ENCODE measurements at regions not wholly inside any gene's neighbourhood (a gene's known extent, or its start where the extent isn't known, plus 50 kb on each side); places are given as distances from the start of the nearest gene placed in this dataset.

DNA sequence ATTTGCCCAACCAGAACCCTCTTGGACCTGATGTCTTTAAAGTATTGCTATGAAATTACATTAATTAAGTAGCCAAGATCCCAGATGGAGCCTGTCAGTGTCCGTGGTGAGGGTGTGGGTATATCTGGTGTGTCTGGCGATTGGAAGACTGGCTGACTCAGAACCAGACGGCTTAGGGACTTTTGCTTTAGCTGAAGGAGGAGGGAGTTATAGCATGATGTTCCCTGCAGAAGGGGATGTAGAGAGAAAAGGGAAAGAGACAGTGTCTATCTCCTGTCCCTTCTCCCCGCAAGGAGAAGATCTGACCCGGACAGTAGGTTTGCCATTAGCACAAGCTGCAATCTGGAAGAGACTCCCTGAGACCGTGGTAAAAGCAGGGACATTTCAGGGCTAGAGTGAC is 60.6 kb downstream of the POU3F3 start:
- CTCF ChIA-PET: no interaction called here
- no peak for DNase-seq
- Histone ChIP-seq H3K79me2 (ENCODE audit: control insufficient read depth, insufficient read depth, low read length) (no peaks in the 10 kb centered on the region), H4K20me1 (ENCODE audit: control insufficient read depth, insufficient read depth, low read length, poor library complexity, severe bottlenecking) (no peaks in the 10 kb centered on the region), H3K9me3 (ENCODE audit: control extremely low read depth in 1 of 3, control insufficient read depth in 2 of 3, insufficient read depth in 1 of 3, low read length in 2 of 3) (no peaks in the 10 kb centered on the region), H3K36me3 (replicated peaks in 1 of 2; ENCODE audit: control extremely low read depth in 1 of 2, control insufficient read depth in 1 of 2, extremely low read depth in 1 of 2, insufficient read depth in 2 of 2, low read length in 1 of 2) (no peaks in the 10 kb centered on the region), H3K4me1 (ENCODE audit: control insufficient read depth in 2 of 2, insufficient read depth in 2 of 2, low read length in 2 of 2) (peaks cover 3 to 5% of the 10 kb centered on the region in 2 donors), H3K27me3 (replicated peaks in 1 of 4; ENCODE audit: control extremely low read depth in 1 of 4, control insufficient read depth in 3 of 4, insufficient read depth in 4 of 4, low read length in 3 of 4) (no peaks in the 10 kb centered on the region), H3K4me3 (ENCODE audit: control extremely low read depth in 1 of 5, extremely low read depth in 1 of 5, insufficient read depth in 1 of 5, low read depth in 2 of 5, low read length in 4 of 5) (no peak overlapping the region), H2AFZ (ENCODE audit: insufficient read depth, low read depth, low read length, poor library complexity, severe bottlenecking) (peak overlapping the region; percentile 6), H3K27ac (ENCODE audit: low read length in 2 of 2) (no peak overlapping the region), H3K4me2 (replicated peaks; ENCODE audit: low read depth, low read length, poor library complexity, severe bottlenecking) (no peak overlapping the region), H3K9ac (ENCODE audit: low read length) (no peak overlapping the region)
- Mint-ChIP-seq H3K4me1 (peaks cover 12% of the 10 kb centered on the region), H3K4me3 (no peak overlapping the region), H3K27ac (no peak overlapping the region), H3K27me3 (peaks cover 4% of the 10 kb centered on the region), H3K9me3 (ENCODE audit: insufficient read depth) (no peaks in the 10 kb centered on the region)
- TF ChIP-seq, protein P1, sequence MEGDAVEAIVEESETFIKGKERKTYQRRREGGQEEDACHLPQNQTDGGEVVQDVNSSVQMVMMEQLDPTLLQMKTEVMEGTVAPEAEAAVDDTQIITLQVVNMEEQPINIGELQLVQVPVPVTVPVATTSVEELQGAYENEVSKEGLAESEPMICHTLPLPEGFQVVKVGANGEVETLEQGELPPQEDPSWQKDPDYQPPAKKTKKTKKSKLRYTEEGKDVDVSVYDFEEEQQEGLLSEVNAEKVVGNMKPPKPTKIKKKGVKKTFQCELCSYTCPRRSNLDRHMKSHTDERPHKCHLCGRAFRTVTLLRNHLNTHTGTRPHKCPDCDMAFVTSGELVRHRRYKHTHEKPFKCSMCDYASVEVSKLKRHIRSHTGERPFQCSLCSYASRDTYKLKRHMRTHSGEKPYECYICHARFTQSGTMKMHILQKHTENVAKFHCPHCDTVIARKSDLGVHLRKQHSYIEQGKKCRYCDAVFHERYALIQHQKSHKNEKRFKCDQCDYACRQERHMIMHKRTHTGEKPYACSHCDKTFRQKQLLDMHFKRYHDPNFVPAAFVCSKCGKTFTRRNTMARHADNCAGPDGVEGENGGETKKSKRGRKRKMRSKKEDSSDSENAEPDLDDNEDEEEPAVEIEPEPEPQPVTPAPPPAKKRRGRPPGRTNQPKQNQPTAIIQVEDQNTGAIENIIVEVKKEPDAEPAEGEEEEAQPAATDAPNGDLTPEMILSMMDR (IDR thresholded peaks at IDR 0.05): no peak
- no peak for TF ChIP-seq EZH2 (IDR thresholded peaks at IDR 0.05; ENCODE audit: borderline replicate concordance, insufficient read depth, low read depth, low read length, poor library complexity, severe bottlenecking)
- intact Hi-C loops (cut with micrococcal nuclease): no loop called here
- ATAC-seq (ENCODE audit: low read depth): no peak
- POLR2A ChIA-PET: no interaction called here
- 83% methylated on average over 6 of the region's 6 CpGs for WGBS (ENCODE audit: insufficient coverage)

DNA sequence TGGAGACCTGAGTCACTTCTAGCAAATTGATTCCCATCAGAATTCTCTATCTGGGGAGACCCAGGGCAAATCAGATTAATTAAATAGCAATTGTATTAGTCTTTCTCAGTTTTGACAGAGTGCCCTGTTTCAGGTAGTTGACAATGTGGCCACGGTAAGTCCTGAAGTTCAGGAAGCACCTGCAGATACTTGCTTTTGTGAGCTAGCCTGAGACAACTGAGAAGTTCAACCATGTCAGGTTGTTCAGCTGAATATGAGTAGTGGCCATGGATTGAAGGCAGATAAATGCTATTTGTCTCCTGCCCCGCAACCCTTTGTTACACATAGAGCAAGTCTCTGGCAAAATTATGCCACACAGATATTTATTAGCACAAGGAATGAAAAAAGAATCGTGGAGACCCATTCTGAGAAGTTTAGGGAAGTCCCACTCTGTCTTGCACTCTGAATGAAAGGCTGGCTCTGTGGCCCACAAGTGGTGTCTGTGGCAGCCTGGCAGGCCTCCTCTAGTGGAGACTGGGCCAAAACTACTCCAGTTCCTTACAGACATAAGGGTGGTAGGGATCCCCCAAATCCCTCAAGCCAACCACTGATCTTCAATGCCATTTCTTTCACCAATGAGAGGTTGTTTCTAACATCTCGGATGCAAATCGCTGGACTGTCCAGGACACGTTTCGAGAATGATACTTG is 61.3 kb downstream of the POU3F3 start:
- no peaks in the 10 kb centered on the region for H4K20me1 ChIP-seq (ENCODE audit: control insufficient read depth, insufficient read depth, low read length, poor library complexity, severe bottlenecking)
- peak overlapping the region; percentile 6 for H2AFZ ChIP-seq (ENCODE audit: insufficient read depth, low read depth, low read length, poor library complexity, severe bottlenecking)
- H3K27me3 ChIP-seq (replicated peaks in 1 of 4; ENCODE audit: control extremely low read depth in 1 of 4, control insufficient read depth in 3 of 4, insufficient read depth in 4 of 4, low read length in 3 of 4): no peaks in the 10 kb centered on the region
- no peak overlapping the region for H3K4me3 Mint-ChIP-seq
- POLR2A ChIA-PET: no interaction called here
- H3K4me3 ChIP-seq (ENCODE audit: control extremely low read depth in 1 of 5, extremely low read depth in 1 of 5, insufficient read depth in 1 of 5, low read depth in 2 of 5, low read length in 4 of 5): no peak overlapping the region
- ATAC-seq (ENCODE audit: low read depth): no peak
- no peaks in the 10 kb centered on the region for H3K79me2 ChIP-seq (ENCODE audit: control insufficient read depth, insufficient read depth, low read length)
- H3K4me2 ChIP-seq (replicated peaks; ENCODE audit: low read depth, low read length, poor library complexity, severe bottlenecking): no peak overlapping the region
- H3K9ac ChIP-seq (ENCODE audit: low read length): no peak overlapping the region
- CTCF ChIA-PET: no interaction called here
- 29% methylated on average over 2 of the region's 7 CpGs for WGBS (ENCODE audit: insufficient coverage)
- H3K4me1 ChIP-seq (ENCODE audit: control insufficient read depth in 2 of 2, insufficient read depth in 2 of 2, low read length in 2 of 2): peaks cover 3 to 5% of the 10 kb centered on the region in 2 donors
- peak; percentile 8 for DNase-seq
- TF ChIP-seq, protein P1 (IDR thresholded peaks at IDR 0.05): no peak
- TF ChIP-seq EZH2 (IDR thresholded peaks at IDR 0.05; ENCODE audit: borderline replicate concordance, insufficient read depth, low read depth, low read length, poor library complexity, severe bottlenecking): no peak
- no peaks in the 10 kb centered on the region for H3K9me3 Mint-ChIP-seq (ENCODE audit: insufficient read depth)
- no peak overlapping the region for H3K27ac ChIP-seq (ENCODE audit: low read length in 2 of 2)
- no peaks in the 10 kb centered on the region for H3K36me3 ChIP-seq (replicated peaks in 1 of 2; ENCODE audit: control extremely low read depth in 1 of 2, control insufficient read depth in 1 of 2, extremely low read depth in 1 of 2, insufficient read depth in 2 of 2, low read length in 1 of 2)
- H3K9me3 ChIP-seq (ENCODE audit: control extremely low read depth in 1 of 3, control insufficient read depth in 2 of 3, insufficient read depth in 1 of 3, low read length in 2 of 3): no peaks in the 10 kb centered on the region
- H3K27me3 Mint-ChIP-seq: peaks cover 4% of the 10 kb centered on the region
- peaks cover 12% of the 10 kb centered on the region for H3K4me1 Mint-ChIP-seq
- intact Hi-C loops (cut with micrococcal nuclease): no loop called here
- peak overlapping the region; percentile 53 for H3K27ac Mint-ChIP-seq
